ENCODE measurements at regions not wholly inside any gene's neighbourhood (a gene's known extent, or its start where the extent isn't known, plus 50 kb on each side); places are given as distances from the start of the nearest gene placed in this dataset.

DNA sequence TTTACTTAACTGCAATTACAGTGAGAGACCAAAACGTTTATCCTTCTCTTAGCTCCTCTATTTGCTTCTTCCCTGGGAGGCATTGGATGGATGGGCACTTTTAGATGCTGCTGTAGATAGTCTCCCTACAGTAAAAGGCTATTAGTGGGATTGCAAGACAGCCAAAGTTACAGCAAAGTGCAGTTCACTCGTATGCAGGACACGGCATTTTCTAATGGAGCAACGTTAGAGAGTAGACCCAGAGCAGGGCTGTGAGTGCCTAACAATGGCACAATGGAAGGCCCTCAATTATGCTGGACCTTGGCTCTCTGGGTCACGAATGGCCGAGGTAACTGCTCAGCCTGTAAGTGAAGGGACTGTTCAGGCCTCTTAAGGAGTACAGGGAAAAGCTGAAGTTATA lies 605.8 kb upstream of the NOX3 start:
- ATAC-seq (no peak), DNase-seq (ENCODE audit: low read depth, low spot score) (no peak)
- RAD21 ChIA-PET (ENCODE audit: low non-redundant PET in 1 of 2, low total read pairs in 2 of 2, uncharacterized antibody in 2 of 2, unreplicated experiment in 2 of 2) = no interaction called here
- no TSS peak for BruUV-seq (replicated peaks)
- H3K36me3 ChIP-seq (ENCODE audit: control insufficient read depth in 1 of 2, insufficient read depth in 2 of 2, low read length in 2 of 2) = no peaks in the 10 kb centered on the region
- H3K79me2 ChIP-seq (ENCODE audit: insufficient read depth, low read length) = no peaks in the 10 kb centered on the region
- H3K4me2 ChIP-seq (ENCODE audit: low read length) = no peak overlapping the region
- POLR2A ChIA-PET = no interaction called here
- intact Hi-C loops (cut with micrococcal nuclease) = no loop called here
- no peaks in the 10 kb centered on the region for H3K4me1 ChIP-seq (ENCODE audit: control insufficient read depth in 1 of 2, insufficient read depth in 2 of 2, low read length in 2 of 2)
- H3K9me2 ChIP-seq (ENCODE audit: insufficient read depth) = no peaks in the 10 kb centered on the region
- no peak overlapping the region for H3K4me3 ChIP-seq (replicated peaks in 1 of 2; ENCODE audit: low read depth in 1 of 2, low read length in 2 of 2)
- no peak overlapping the region for H3K9ac ChIP-seq (ENCODE audit: low read length)
- TF ChIP-seq, protein P1, sequence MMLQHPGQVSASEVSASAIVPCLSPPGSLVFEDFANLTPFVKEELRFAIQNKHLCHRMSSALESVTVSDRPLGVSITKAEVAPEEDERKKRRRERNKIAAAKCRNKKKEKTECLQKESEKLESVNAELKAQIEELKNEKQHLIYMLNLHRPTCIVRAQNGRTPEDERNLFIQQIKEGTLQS (IDR thresholded peaks at IDR 0.05) = no peak
- TF ChIP-seq, protein P2, sequence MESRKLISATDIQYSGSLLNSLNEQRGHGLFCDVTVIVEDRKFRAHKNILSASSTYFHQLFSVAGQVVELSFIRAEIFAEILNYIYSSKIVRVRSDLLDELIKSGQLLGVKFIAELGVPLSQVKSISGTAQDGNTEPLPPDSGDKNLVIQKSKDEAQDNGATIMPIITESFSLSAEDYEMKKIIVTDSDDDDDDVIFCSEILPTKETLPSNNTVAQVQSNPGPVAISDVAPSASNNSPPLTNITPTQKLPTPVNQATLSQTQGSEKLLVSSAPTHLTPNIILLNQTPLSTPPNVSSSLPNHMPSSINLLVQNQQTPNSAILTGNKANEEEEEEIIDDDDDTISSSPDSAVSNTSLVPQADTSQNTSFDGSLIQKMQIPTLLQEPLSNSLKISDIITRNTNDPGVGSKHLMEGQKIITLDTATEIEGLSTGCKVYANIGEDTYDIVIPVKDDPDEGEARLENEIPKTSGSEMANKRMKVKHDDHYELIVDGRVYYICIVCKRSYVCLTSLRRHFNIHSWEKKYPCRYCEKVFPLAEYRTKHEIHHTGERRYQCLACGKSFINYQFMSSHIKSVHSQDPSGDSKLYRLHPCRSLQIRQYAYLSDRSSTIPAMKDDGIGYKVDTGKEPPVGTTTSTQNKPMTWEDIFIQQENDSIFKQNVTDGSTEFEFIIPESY (IDR thresholded peaks at IDR 0.05; ENCODE audit: extremely low read depth, insufficient replicate concordance, low read length) = no peak
- no peak for TF ChIP-seq TCF7L2 (IDR thresholded peaks at IDR 0.05; ENCODE audit: borderline replicate concordance, extremely low read depth, insufficient read depth, insufficient read length)
- TF ChIP-seq POLR2A (IDR thresholded peaks at IDR 0.05; ENCODE audit: borderline replicate concordance, extremely low read depth, insufficient read depth, insufficient read length) = no peak
- TF ChIP-seq EGR1 (IDR thresholded peaks at IDR 0.05; ENCODE audit: low read depth) = no peak
- no peak for TF ChIP-seq EZH2 (IDR thresholded peaks at IDR 0.05)
- TF ChIP-seq CEBPB (IDR thresholded peaks at IDR 0.05; ENCODE audit: low read depth) = no peak
- no peak for TF ChIP-seq FOSL1 (IDR thresholded peaks at IDR 0.05; ENCODE audit: low read depth)
- TF ChIP-seq, protein P3, sequence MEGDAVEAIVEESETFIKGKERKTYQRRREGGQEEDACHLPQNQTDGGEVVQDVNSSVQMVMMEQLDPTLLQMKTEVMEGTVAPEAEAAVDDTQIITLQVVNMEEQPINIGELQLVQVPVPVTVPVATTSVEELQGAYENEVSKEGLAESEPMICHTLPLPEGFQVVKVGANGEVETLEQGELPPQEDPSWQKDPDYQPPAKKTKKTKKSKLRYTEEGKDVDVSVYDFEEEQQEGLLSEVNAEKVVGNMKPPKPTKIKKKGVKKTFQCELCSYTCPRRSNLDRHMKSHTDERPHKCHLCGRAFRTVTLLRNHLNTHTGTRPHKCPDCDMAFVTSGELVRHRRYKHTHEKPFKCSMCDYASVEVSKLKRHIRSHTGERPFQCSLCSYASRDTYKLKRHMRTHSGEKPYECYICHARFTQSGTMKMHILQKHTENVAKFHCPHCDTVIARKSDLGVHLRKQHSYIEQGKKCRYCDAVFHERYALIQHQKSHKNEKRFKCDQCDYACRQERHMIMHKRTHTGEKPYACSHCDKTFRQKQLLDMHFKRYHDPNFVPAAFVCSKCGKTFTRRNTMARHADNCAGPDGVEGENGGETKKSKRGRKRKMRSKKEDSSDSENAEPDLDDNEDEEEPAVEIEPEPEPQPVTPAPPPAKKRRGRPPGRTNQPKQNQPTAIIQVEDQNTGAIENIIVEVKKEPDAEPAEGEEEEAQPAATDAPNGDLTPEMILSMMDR (IDR thresholded peaks at IDR 0.05 in 2 of 3, conservative IDR thresholded peaks at IDR 0.05 in 1 of 3; ENCODE audit: borderline replicate concordance in 1 of 3, insufficient read depth in 1 of 3, low read depth in 2 of 3, low read length in 2 of 3) = no peak
- no peak for TF ChIP-seq YY1 (IDR thresholded peaks at IDR 0.05; ENCODE audit: extremely low read depth, insufficient replicate concordance, low read depth, low read length)
- TF ChIP-seq POLR2AphosphoS5 (IDR thresholded peaks at IDR 0.05; ENCODE audit: low read depth, low read length) = no peak
- TF ChIP-seq ZNF274 (IDR thresholded peaks at IDR 0.05; ENCODE audit: low read depth, low read length) = no peak
- TF ChIP-seq, protein P4, sequence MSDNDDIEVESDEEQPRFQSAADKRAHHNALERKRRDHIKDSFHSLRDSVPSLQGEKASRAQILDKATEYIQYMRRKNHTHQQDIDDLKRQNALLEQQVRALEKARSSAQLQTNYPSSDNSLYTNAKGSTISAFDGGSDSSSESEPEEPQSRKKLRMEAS (IDR thresholded peaks at IDR 0.05) = no peak
- TF ChIP-seq JUND (IDR thresholded peaks at IDR 0.05) = no peak
- no peak for TF ChIP-seq CBX3 (IDR thresholded peaks at IDR 0.05; ENCODE audit: low read depth)
- no peak for TF ChIP-seq SIN3A (IDR thresholded peaks at IDR 0.05; ENCODE audit: low read depth)
- no peak for TF ChIP-seq SP1 (IDR thresholded peaks at IDR 0.05; ENCODE audit: low read depth)
- no peaks in the 10 kb centered on the region for H3K9me3 ChIP-seq (ENCODE audit: control insufficient read depth in 1 of 2, insufficient read depth in 1 of 2, low read depth in 1 of 2, low read length in 2 of 2)
- CTCF ChIA-PET = no interaction called here
- no peaks in the 10 kb centered on the region for H3K27me3 ChIP-seq (ENCODE audit: insufficient read depth, low read length)
- H4K20me1 ChIP-seq (ENCODE audit: insufficient read depth) = no peaks in the 10 kb centered on the region
- no peak overlapping the region for H2AFZ ChIP-seq (ENCODE audit: low read depth, low read length, poor library complexity, severe bottlenecking)
- H3K27ac ChIP-seq (ENCODE audit: low read depth, low read length) = no peak overlapping the region
